SK-N-SH (cell line): ENCODE measurements at regions not wholly inside any gene's neighbourhood (a gene's known extent, or its start where the extent isn't known, plus 50 kb on each side); places are given as distances from the start of the nearest gene placed in this dataset.

Source experiments
- CTCF ChIA-PET: fragments of 300-600, 350-600 bp; formaldehyde crosslinking; extraction: SDS; loops from one replicate; lab custom pipeline; 2021; lab: Yijun Ruan, JAX
- POLR2A ChIA-PET: fragments of 350-600 bp; sonication (Branson Sonifier 250); formaldehyde crosslinking; extraction: SDS; loops from one replicate; lab custom pipeline; 2020; ENCODE audit warnings: antibody characterized with exemption, inconsistent platforms; lab: Yijun Ruan, JAX
- DNase-seq: peaks from one replicate; pipeline ENCODE4 v3.0.0; 2012
- H2AFZ ChIP-seq: fragments of 200-600 bp; sonication (generic); 2 replicates; pipeline ENCODE4 v1.8.1; 2016; ENCODE audit warnings: antibody characterized with exemption, mild to moderate bottlenecking, low read depth
- H3F3A ChIP-seq: fragments of 200-600 bp; sonication (generic); replicated peaks from 2 replicates; pipeline ENCODE3; 2016; ENCODE audit warnings: antibody characterized with exemption, mild to moderate bottlenecking; ENCODE audit not compliant: insufficient read depth
- H3K27ac ChIP-seq, 2 experiments: fragments of 200-500 bp in 1 of 2; fragments of 200-600 bp in 1 of 2; sonication (Bioruptor generic) in 1 of 2; sonication (generic), shearing (Covaris generic) in 1 of 2; 2 replicates each; pipeline versions ENCODE4 v1.5.1 to v1.6.1; 2014 to 2016; ENCODE audit warnings: low read depth in 2 of 2, inconsistent platforms in 1 of 2, low read length in 1 of 2, mild to moderate bottlenecking in 1 of 2, mixed read lengths in 1 of 2
- H3K27me3 ChIP-seq: fragments of 200-600 bp; sonication (generic), shearing (Covaris generic); 2 replicates; pipeline ENCODE4 v1.6.1; 2016; ENCODE audit warnings: mixed run types; ENCODE audit not compliant: insufficient read depth
- H3K36me3 ChIP-seq, 2 experiments: fragments of 200-500 bp in 1 of 2; fragments of 200-600 bp in 1 of 2; sonication (Bioruptor generic) in 1 of 2; sonication (generic) in 1 of 2; replicated peaks in 1 of 2; 2 replicates each; pipeline versions ENCODE3 to v1.5.1; 2014 to 2016; ENCODE audit warnings: low read length in 1 of 2, mild to moderate bottlenecking in 1 of 2; ENCODE audit not compliant: insufficient read depth in 2 of 2, control insufficient read depth in 1 of 2
- H3K4me1 ChIP-seq, 2 experiments: fragments of 200-500 bp in 1 of 2; fragments of 200-600 bp in 1 of 2; sonication (Bioruptor generic) in 1 of 2; sonication (generic), shearing (Covaris generic) in 1 of 2; 2 replicates each; pipeline versions ENCODE4 v1.5.1 to v1.6.1; 2014 to 2016; ENCODE audit warnings: low read depth in 1 of 2, low read length in 1 of 2, mixed run types in 1 of 2; ENCODE audit not compliant: insufficient read depth in 2 of 2, control insufficient read depth in 1 of 2
- H3K4me2 ChIP-seq: fragments of 200-600 bp; sonication (generic), shearing (Covaris generic); 2 replicates; pipeline ENCODE4 v1.6.1; 2017; ENCODE audit warnings: mixed run types
- H3K4me3 ChIP-seq, 2 experiments: fragments of 200-500 bp in 1 of 2; fragments of 200-600 bp in 1 of 2; sonication (Bioruptor generic) in 1 of 2; sonication (generic), shearing (Covaris generic) in 1 of 2; 2 replicates each; pipeline versions ENCODE4 v1.5.1 to v1.8.1; 2014 to 2016; ENCODE audit warnings: low read depth in 2 of 2, inconsistent platforms in 1 of 2, low read length in 1 of 2, mild to moderate bottlenecking in 1 of 2, mixed read lengths in 1 of 2, moderate library complexity in 1 of 2
- H3K79me2 ChIP-seq: fragments of 200-600 bp; sonication (generic); 2 replicates; pipeline ENCODE4 v1.8.1; 2017; ENCODE audit warnings: mild to moderate bottlenecking; ENCODE audit not compliant: insufficient read depth
- H3K9ac ChIP-seq: fragments of 200-600 bp; sonication (generic); 2 replicates; pipeline ENCODE4 v1.6.1; 2017; ENCODE audit warnings: mixed run types
- H3K9me2 ChIP-seq: fragments of 200-600 bp; sonication (generic); 2 replicates; pipeline ENCODE4 v1.6.1; 2017; ENCODE audit warnings: mixed run types
- H3K9me3 ChIP-seq: fragments of 200-600 bp; sonication (generic); 2 replicates; pipeline ENCODE4 v1.6.1; 2017; ENCODE audit warnings: mixed run types, mild to moderate bottlenecking, moderate library complexity
- H4K20me1 ChIP-seq: fragments of 200-600 bp; sonication (generic); 2 replicates; pipeline ENCODE4 v1.6.1; 2017; ENCODE audit warnings: mild to moderate bottlenecking, mixed run types; ENCODE audit not compliant: insufficient read depth
- CHD2 ChIP-seq: fragments of 150-350 bp; IDR thresholded peaks from 2 replicates; pipeline ENCODE4 v1.6.1; 2018; ENCODE audit warnings: low read length; ENCODE audit not compliant: partially characterized antibody
- ELF1 ChIP-seq: IDR thresholded peaks from 2 replicates; pipeline ENCODE4 v1.4.0; 2012
- EP300 ChIP-seq, 2 experiments: IDR thresholded peaks; 2 replicates each; pipeline versions ENCODE4 v1.4.0 to v1.6.1; 2012; ENCODE audit warnings: borderline replicate concordance in 1 of 2, low read depth in 1 of 2, low read length in 1 of 2
- EZH2phosphoT487 ChIP-seq: fragments of 200-600 bp; sonication (generic); IDR thresholded peaks from 2 replicates; pipeline ENCODE4 v1.6.1; 2017; ENCODE audit warnings: low read depth, mixed run types, mild to moderate bottlenecking, antibody characterized with exemption, moderate library complexity, borderline replicate concordance
- FOXJ3 ChIP-seq: sonication (generic); formaldehyde crosslinking; IDR thresholded peaks from 2 replicates; pipeline ENCODE4 v1.5.1; 2020; ENCODE audit warnings: mild to moderate bottlenecking, missing genetic modification reagents
- FOXM1 ChIP-seq: IDR thresholded peaks from 2 replicates; pipeline ENCODE4 v1.4.0; 2012; ENCODE audit warnings: low read depth, mild to moderate bottlenecking
- GABPA ChIP-seq: IDR thresholded peaks from 2 replicates; pipeline ENCODE4 v1.4.0; 2012; ENCODE audit warnings: low read depth, mild to moderate bottlenecking
- IRF3 ChIP-seq: fragments of 150-350 bp; IDR thresholded peaks from 2 replicates; pipeline ENCODE4 v1.6.1; 2016; ENCODE audit warnings: mild to moderate bottlenecking, low read depth, low read length
- MEF2A ChIP-seq: IDR thresholded peaks from 2 replicates; pipeline ENCODE4 v1.4.0; 2012; ENCODE audit warnings: low read depth, borderline replicate concordance
- MXI1 ChIP-seq: IDR thresholded peaks from 2 replicates; pipeline ENCODE4 v1.6.1; 2012; ENCODE audit warnings: mild to moderate bottlenecking, low read depth, low read length, improper control_type of control experiment
- NFIC ChIP-seq: IDR thresholded peaks from 2 replicates; pipeline ENCODE4 v1.4.0; 2012; ENCODE audit warnings: borderline replicate concordance
- NRF1 ChIP-seq: IDR thresholded peaks from 2 replicates; pipeline ENCODE4 v1.6.1; 2012; ENCODE audit warnings: low read depth, mild to moderate bottlenecking, low read length
- RAD21 ChIP-seq: IDR thresholded peaks from 2 replicates; pipeline ENCODE4 v1.6.1; 2012; ENCODE audit warnings: mild to moderate bottlenecking, low read length
- RFX5 ChIP-seq: IDR thresholded peaks from 2 replicates; pipeline ENCODE4 v1.6.1; 2012; ENCODE audit warnings: mild to moderate bottlenecking, improper control_type of control experiment, low read length
- SMC3 ChIP-seq: IDR thresholded peaks from 2 replicates; pipeline ENCODE4 v1.6.1; 2012; ENCODE audit warnings: low read depth, low read length, improper control_type of control experiment
- TAF1 ChIP-seq: IDR thresholded peaks from 2 replicates; pipeline ENCODE4 v1.6.1; 2012; ENCODE audit warnings: low read depth, mild to moderate bottlenecking, low read length, moderate library complexity, borderline replicate concordance
- TEAD4 ChIP-seq: IDR thresholded peaks from 2 replicates; pipeline ENCODE4 v1.4.0; 2012; ENCODE audit warnings: mild to moderate bottlenecking, borderline replicate concordance; ENCODE audit not compliant: insufficient read depth
- USF1 ChIP-seq: IDR thresholded peaks from 2 replicates; pipeline ENCODE4 v1.4.0; 2012; ENCODE audit warnings: low read depth, borderline replicate concordance
- USF2 ChIP-seq: fragments of 150-350 bp; IDR thresholded peaks from 2 replicates; pipeline ENCODE4 v1.6.1; 2017; ENCODE audit warnings: antibody characterized with exemption, low read length, low read depth, borderline replicate concordance
- YY1 ChIP-seq: IDR thresholded peaks from 2 replicates; pipeline ENCODE4 v1.4.0; 2012; ENCODE audit warnings: low read depth, mild to moderate bottlenecking
- ZBTB33 ChIP-seq: IDR thresholded peaks from 2 replicates; pipeline ENCODE4 v1.4.0; 2012; ENCODE audit warnings: low read depth, borderline replicate concordance
- WGBS: methylation state at CpG from one replicate; pipeline ENCODE4 v1.1.6; 2017; ENCODE audit warnings: low lambda C conversion rate; 5-methylcytosine and 5-hydroxymethylcytosine counted together
- TF ChIP-seq, protein P1 (sequence below): IDR thresholded peaks from 2 replicates; pipeline ENCODE4 v1.4.0; 2012; ENCODE audit warnings: low read depth

- H3K9me3 ChIP-seq = peaks cover 5% of the 10 kb centered on the region; the same call in 1 of the 2 replicates
- TF ChIP-seq EZH2phosphoT487 (no peak), NFIC (no peak), FOXM1 (no peak), TEAD4 (no peak)
- no peaks in the 10 kb centered on the region for H4K20me1 ChIP-seq
- no peak overlapping the region for H3K9ac ChIP-seq
- no peak for DNase-seq
- H3K36me3 ChIP-seq = no peaks in the 10 kb centered on the region
- H3K4me2 ChIP-seq = no peak overlapping the region
- ChIA-PET POLR2A (no interaction called here), CTCF (no interaction called here)
- H3F3A ChIP-seq = no peaks in the 10 kb centered on the region
- no peaks in the 10 kb centered on the region for H3K9me2 ChIP-seq
- peak overlapping the region; percentile 25; the same call in 1 of the 2 replicates for H2AFZ ChIP-seq
- no peaks in the 10 kb centered on the region for H3K27me3 ChIP-seq
- no peak overlapping the region for H3K4me3 ChIP-seq
- H3K27ac ChIP-seq = no peak overlapping the region
- no peaks in the 10 kb centered on the region; a peak in 1 of 4 replicates for H3K4me1 ChIP-seq
- no peaks in the 10 kb centered on the region for H3K79me2 ChIP-seq
Measured at GRCh38 chr13:85520445-85520844, 278.8 kb downstream of the SLITRK6 start.

DNA sequence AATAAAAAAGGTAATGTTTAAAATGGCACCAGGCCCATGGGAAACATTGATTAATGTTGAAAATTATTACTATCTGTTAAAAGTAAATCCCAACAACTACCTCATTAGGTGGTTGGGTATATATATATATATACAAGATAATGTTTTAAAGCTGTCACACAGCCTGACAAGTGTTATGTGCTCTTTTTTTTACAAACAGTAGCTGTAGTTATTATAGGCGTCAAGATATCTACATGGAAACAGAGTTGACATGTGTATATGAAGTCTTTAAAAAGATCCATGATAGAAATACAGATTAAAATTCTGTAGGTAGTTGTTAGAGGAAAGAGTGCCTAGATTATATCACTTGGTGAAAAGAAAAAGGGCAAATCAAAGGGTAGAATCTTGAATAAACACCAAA, 279.9 kb downstream of the SLITRK6 start:
- POLR2A ChIA-PET = no interaction called here
- CTCF ChIA-PET = interaction anchor here (0.6 to 1.3 kb wide), 2 partner anchors 10 to 151 kb away, joined by 3 to 5 read pairs; no protein-coding TSS in a partner anchor
- no peaks in the 10 kb centered on the region for H4K20me1 ChIP-seq
- no peak overlapping the region for H3K4me2 ChIP-seq
- H3K27ac ChIP-seq = no peak overlapping the region
- no peak overlapping the region for H3K4me3 ChIP-seq
- H3K9me2 ChIP-seq = no peaks in the 10 kb centered on the region
- no peak for TF ChIP-seq USF2
- TF ChIP-seq ZBTB33 = no peak
- no peak for TF ChIP-seq TAF1
- TF ChIP-seq SMC3 = no peak
- TF ChIP-seq FOXJ3 (CRISPR knock-in tag) = no peak
- TF ChIP-seq MXI1 = no peak
- TF ChIP-seq USF1 = no peak
- TF ChIP-seq NRF1 = no peak
- TF ChIP-seq MEF2A = no peak
- no peak for TF ChIP-seq EP300 (IDR thresholded peaks at IDR 0.05; ENCODE audit: borderline replicate concordance in 1 of 2, low read depth in 1 of 2, low read length in 1 of 2)
- no peak for TF ChIP-seq CHD2
- TF ChIP-seq ELF1 = no peak
- TF ChIP-seq IRF3 = no peak
- no peak for TF ChIP-seq RFX5
- no peak for TF ChIP-seq FOXM1
- TF ChIP-seq, protein P1, sequence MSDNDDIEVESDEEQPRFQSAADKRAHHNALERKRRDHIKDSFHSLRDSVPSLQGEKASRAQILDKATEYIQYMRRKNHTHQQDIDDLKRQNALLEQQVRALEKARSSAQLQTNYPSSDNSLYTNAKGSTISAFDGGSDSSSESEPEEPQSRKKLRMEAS = no peak
- TF ChIP-seq RAD21 = no peak
- no peak for TF ChIP-seq TEAD4
- no peak for TF ChIP-seq YY1
- no peak for TF ChIP-seq GABPA
- no peak for DNase-seq
- H3K9ac ChIP-seq = no peak overlapping the region
- no peaks in the 10 kb centered on the region for H3K27me3 ChIP-seq
- H2AFZ ChIP-seq = no peak overlapping the region
- no peaks in the 10 kb centered on the region for H3K36me3 ChIP-seq
- 58% methylated on average over 1 of the region's 1 CpG for WGBS
- H3K4me1 ChIP-seq = no peaks in the 10 kb centered on the region; a peak in 1 of 4 replicates
- peaks cover 5% of the 10 kb centered on the region; the same call in 1 of the 2 replicates for H3K9me3 ChIP-seq
- H3F3A ChIP-seq = no peaks in the 10 kb centered on the region
- H3K79me2 ChIP-seq = no peaks in the 10 kb centered on the region
